HG03175 (cell line): ENCODE measurements at regions not wholly inside any gene's neighbourhood (a gene's known extent, or its start where the extent isn't known, plus 50 kb on each side); places are given as distances from the start of the nearest gene placed in this dataset.
"Not testable (repeated sequence)": the region's sequence is repeated elsewhere in the genome, so short reads cannot be mapped to it uniquely, and the experiment has no call there.

Experiments
- ATAC-seq: cut with Tn5 transposase; IDR thresholded peaks from one replicate; pipeline ENCODE4 v1.9.1; 2021; ENCODE audit warnings: mild to moderate bottlenecking, moderate library complexity; ENCODE audit not compliant: unreplicated experiment

DNA sequence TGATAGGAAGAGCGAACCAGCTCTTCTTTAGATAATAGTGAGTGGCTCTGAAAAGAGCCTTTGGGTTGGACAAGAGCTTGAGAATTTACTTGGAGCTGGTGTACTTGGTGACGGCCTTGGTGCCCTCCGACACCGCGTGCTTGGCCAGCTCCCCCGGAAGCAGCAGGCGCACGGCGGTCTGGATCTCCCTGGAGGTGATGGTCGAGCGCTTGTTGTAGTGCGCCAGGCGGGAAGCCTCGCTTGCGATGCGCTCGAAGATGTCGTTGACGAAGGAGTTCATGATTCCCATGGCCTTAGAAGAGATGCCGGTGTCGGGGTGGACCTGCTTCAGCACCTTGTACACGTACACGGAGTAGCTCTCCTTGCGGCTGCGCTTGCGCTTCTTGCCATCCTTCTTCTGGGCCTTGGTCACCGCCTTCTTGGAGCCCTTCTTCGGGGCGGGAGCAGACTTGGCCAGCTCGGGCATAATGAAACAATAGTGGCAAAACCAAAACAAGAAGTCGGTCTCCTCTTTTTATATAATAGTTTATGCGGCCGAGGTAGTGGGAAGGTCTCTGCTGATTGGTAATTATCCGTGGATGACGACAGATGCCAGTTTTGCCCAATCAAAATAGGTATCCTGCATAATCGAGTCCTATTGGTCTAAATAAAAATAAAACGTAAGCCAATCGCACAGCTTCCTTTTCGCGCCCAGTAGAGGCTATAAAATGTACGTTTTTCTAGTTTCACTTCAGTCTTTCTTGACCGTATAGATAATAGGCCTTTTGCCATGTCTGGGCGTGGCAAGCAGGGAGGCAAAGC, 104.6 kb downstream of the OR2B2 start:
- ATAC-seq: peak; percentile 78

- no peak for ATAC-seq
Measured at GRCh38 chr6:27806981-27807440, 105.2 kb downstream of the OR2B2 start.

GRCh38 chr6:27805347-27805746, 106.8 kb downstream of the OR2B2 start:
- no peak for ATAC-seq

DNA sequence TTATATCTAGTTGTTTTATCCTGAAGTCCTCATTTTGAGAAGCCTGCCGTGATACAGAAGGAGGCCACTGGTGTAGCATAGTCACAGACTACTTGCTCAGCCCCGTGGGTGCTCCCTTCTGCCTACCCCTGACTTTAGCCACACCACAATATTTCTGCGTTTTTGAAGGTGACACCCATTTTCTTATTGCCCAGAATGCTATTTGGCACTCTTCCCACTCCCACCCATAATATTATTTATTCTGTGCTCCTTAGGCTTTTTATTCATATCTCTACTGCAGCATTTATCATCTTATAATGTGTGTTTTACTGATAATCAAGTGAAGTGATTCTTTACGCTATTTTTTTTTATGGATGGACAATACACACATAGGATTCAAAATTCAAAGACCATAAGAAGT, 107.3 kb downstream of the OR2B2 start:
- ATAC-seq: no peak

GRCh38 chr6:27800731-27801373, 111.3 kb downstream of the OR2B2 start:
- ATAC-seq: no peak

DNA sequence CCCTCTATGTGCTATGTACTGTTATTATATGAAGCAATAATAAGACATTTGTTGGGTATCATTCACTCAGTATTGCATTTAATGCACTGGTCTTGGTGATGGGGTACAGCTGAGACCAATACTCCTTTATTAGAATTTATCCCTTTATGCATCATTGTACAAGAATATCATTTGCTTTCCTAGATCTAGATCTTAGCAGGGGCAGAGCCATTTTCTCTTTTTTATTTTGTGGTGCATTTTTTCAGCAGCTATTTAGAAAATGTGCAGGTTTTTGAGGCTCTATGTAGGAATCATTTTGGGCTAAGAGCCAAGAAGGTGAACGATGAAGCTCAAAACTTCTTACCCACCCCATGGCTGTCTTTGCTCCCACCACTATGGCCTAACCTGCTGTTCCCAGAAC, 114.2 kb downstream of the OR2B2 start:
- no peak for ATAC-seq

DNA sequence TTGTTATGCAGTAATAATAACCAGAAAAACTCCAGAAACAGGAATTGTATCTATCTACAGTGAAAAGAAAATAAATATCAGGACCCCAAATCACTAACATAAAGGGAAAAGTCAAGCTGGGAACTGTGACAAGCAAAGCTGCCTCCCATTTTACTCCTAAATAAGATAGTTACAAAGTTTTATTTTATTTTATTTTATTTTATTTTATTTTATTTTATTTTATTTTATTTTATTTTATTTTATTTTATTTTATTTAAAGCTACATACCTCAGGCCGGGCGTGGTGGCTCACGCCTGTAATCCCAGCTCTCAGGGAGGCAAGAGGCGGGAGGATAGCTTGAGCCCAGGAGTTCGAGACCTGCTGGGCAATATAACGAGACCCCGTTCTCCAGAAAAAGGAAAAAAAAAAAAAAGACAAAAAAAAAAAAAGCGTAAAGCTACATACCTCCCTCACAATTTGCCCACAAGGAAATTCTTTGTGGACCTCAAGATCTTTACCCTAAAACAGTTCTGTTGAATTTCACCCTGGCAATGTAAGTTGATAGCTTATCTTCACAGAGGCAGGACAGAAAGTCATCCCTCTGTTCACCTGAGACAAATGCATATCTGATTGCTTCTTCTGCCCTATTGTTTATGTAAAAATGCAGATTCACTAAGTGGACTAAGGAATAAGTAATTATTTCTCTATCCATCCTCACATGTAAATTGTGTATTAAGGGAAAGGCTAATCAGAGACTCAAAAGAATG, 115.3 kb downstream of the OR2B2 start:
- ATAC-seq: not testable (repeated sequence)

DNA sequence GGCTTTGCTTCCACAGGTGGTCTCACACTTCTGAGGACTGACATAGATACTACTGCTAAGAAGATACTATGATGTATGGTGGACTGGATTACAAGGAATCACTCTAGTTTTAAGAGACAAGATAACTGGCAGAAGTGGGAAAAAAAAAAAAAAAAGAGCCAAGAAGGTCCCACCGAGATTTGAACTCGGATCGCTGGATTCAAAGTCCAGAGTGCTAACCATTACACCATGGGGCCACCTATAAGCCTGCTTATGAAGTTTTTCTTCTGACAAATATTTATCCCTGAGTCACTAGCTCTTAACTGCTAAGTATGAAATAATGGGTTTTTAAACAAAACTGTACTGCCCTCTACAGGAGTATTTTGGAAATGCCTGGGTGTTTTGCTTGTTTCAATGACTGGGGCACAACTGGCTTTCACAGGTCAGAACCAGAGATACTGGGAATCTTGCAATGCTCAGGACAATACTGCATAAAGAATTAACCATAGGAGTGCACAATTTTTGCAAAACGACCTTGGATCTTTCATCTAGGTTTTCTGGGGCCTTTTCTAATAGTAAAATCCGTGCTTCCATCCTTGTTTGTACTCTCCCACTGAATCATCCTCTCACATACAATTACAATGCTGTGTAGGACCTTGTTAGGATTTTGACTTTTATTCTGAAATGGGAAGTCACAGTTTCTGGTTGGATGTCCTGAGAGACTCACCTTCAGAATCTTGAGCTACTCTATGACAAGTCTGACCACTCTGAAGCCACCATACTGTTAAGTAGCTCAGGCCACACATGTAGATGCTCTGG, 116.3 kb downstream of the OR2B2 start:
- ATAC-seq: peak; percentile 54

DNA sequence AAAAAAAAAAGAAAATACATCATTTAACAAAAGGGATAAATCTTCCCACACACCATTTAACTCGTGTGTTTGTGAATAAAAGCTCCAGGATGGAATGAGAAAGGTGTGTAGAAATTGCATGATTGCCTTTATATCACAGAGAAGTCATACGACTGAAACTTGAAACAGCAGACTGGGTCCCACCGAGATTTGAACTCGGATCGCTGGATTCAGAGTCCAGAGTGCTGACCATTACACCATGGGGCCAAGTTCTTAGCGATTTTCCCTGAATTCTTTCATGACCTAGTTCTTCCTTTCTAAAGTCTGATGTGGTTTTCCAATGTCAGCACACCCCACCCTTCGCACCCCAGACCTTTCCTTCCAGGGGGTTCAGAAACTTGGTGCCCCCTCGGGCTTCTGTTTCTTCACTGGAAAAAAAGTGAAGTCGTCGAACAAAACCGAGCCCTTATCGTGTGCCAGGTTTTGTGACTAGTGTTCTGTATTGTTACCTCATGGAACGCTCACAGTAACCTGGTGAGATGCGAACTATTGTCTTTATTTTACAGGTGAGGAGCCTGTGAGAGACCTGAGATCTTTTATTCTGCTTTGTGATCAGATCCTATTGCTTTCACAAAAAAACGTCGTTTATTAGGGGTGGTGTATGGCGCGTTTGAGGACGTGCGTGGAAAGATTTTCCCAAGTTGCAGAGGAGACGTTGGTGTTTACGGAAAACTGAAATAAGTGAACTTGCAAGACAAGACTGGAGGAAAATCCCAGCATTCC, 120.8 kb downstream of the OR2B2 start:
- no peak for ATAC-seq

DNA sequence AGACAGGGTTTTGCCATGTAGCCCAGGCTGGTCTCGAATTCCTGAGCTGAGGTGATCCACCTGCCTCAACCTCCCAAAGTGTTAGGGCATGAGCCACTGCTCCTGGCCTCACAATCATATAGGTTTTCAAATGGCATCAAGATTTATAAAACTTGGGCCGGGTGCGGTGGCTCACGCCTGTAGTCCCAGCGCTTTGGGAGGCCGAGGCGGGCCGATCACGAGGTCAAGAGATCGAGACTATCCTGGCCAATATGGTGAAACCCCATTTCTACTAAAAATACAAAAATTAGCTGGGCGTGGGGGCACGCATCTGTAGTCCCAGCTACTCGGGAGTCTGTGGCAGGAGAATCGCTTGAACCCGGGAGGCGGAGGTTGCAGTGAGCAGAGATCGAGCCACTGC, 123.8 kb downstream of the OR2B2 start:
- ATAC-seq: not testable (repeated sequence)

DNA sequence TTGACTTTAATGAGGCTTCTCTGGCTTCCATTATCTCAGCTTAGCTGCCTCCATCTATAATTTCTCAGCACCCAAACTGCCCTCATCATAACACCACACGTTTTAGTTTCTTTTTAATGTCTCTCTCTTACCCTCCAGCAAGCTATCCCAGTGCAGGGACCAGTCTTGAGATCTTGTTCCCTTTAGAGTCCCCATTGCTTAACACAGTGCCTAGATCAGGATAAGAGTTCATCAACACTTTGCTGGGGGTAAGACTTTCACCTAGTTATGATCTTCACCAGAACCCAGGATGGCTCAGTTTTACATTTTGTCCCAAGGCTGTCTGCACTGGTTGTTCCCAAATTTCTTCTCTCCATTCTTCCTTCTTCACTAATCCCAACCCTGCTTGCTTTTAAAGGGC, 126.1 kb downstream of the OR2B2 start:
- ATAC-seq: no peak

DNA sequence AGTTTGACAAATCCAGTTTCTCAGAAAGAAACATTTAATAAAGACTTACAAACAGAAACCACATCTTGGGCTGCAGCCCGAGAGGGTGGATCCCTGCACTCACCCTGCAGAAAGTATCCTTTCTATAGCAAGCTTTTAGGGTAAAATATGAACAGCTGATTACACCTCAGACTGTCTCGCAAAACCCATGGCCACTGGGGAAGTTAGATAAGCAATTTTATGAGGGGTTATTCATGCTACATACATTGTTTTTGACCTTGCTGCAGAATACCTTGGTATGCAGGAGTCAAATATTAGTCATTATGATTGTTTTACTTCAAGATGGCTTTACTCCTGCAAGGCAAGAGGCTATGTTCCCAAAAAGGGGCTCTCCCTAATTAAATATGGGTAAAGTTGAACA, 126.9 kb downstream of the OR2B2 start:
- ATAC-seq: no peak

DNA sequence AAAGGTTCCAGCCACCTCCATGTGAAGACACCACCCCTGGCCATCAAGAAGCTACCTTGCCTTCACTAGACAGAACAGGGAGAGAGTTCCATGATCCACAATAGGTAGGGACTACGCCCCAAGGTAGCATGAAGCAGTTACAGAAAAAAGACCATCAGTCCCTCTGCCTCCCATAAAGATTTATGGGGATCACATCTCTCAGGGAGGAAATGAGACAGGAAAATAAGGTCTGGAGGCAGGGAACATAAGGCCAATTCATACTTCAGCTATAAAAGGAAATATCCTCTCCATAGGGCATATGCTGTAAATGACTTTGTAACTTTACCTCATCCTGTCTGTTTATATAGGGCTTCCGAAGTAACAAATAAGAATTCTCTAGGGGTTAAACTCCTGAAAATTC, 129.4 kb downstream of the OR2B2 start:
- ATAC-seq: no peak

DNA sequence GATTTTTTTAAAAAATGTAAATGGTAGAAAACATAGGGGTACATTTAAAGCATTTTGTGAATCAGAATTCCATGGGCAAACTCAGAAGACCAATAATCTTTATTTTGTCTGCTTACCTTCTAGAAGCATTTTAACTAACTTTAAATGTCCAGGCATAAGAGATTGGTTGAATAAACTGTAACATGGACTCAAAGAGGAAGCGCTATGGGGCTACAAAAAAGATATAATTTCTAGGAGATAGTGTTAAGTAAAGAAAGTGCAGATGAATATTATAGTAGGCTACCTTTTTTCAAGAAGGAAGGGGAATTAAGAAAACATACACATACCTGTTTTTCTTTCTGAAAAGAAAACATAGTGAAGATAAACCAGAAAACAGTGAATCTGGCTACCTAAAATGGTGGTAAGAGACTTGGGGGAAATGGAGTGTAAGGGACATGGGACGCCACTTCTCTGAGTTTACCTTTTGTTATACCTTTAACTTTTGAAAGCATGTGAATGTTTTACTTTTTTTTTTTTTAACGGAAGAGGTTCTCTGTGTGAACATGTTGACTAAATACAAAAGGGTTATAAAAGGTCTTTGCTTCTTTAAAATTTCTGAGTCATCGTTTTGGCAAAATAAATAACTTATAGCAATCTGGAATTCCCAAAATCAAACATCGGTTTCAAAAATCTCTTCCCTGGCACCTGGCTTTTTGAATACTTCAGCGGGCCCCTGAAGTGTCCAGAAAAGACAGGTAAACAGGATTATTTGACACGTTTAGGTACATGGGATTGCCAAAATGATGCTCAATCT, 133.4 kb downstream of the OR2B2 start:
- ATAC-seq: no peak

DNA sequence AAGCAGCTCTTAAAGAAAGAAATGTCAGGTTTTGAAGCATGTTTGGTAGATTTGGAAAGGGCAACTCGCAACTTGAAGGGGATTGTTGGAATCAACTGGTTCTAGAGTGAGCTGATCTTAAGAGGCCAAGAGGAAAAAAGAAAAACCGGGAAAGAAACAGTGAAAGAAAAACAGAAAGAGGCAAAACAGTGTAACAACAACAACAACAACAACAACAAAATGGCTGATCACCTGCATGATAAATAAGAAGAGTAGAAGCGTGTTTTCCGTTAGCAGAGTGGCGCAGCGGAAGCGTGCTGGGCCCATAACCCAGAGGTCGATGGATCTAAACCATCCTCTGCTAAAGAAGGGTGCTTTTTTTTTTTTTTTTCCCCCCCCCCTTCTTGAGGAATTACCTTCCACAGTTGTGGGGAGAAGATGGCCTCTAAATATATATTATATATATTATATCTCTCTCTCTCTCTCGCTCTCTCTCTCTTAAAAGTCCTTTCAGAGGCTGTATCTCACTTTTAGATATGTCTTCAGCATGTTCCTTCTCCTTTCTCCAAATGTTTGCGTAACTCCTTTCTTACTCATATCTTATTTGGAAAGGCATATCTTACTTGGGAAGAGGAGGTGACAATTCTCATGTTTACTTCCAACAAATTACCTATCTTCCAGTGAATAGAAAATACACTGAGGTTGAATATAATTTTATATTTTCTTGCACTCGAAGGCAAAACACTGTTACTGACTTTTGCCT, 134.4 kb downstream of the OR2B2 start:
- ATAC-seq: no peak

DNA sequence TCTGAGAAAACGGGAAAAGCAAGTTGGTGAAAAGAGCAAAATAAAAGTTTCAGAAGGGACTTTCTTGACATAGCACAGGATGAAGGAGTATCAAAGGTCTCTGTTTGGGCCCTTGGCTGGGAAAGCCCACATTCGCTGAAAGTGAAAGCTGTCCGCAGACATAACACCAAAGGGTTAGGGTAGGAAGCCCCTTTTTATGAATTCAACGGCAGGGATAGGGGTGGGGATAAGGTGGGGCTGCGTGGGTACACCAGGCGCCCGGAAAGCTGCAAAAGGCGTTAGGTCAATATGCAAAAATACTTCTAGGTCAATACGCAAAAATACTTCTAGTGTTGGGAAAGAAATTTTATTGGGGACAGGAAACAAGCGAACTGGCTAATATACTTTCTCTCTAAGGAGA, 135.1 kb downstream of the OR2B2 start:
- ATAC-seq: no peak

DNA sequence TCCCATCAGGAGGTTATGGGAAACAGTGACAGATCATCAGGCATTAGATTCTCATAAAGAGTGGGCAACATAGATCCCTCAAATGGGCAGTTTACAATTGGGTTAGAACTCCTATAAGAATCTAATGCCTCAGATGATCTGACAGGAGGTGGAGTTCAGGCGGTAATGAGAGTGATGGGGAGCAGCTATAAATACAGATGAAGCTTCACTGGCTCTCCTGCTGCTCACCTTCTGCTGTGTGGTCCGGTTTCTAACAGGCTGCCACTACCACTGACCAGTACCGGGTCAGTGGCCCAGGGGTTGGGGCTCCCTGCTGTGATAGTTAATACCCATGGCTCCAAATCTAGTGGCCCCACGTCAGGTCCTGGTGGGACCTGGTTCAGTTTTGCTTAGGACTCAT, 135.7 kb downstream of the OR2B2 start:
- ATAC-seq: no peak

DNA sequence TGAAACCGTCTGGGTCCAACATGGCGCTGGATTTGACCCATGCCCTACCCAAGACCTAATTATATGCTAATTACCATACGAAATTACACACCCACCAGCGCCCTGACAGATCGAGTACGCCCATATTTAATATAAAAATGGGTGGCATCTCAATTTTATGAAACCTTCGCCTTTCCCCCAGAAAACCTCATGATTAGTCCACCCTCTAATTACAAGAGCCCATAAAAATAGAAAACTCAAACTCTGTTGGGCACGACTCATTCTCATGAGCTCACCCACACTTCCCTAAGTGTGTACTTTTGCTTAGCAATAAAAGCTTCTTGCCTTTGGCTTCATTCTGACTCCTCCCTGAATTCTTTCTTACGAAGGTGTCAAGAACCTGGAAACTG, 136.4 kb downstream of the OR2B2 start:
- ATAC-seq: no peak
